ENCODE measurements at regions not wholly inside any gene's neighbourhood (a gene's known extent, or its start where the extent isn't known, plus 50 kb on each side); places are given as distances from the start of the nearest gene placed in this dataset.

GRCh38 chr16:54673313-54673712 lies 257.4 kb upstream of the IRX5 start:
- FAIRE-seq, result no peak

GRCh38 chr16:54672500-54672899 lies 258.2 kb upstream of the IRX5 start:
- FAIRE-seq, result no peak

- FAIRE-seq, result no peak
Observed at GRCh38 chr16:54657709-54658102, 273.0 kb upstream of the IRX5 start.

- no peak for FAIRE-seq
Observed at GRCh38 chr16:54657058-54657708, 273.5 kb upstream of the IRX5 start.

- no peak for FAIRE-seq
Observed at GRCh38 chr16:54655121-54655590, 275.5 kb upstream of the IRX5 start.

- FAIRE-seq, result no peak
Observed at GRCh38 chr16:54654429-54654828, 276.2 kb upstream of the IRX5 start.

- FAIRE-seq, result no peak
Observed at GRCh38 chr16:54652201-54652770, 278.4 kb upstream of the IRX5 start.

- FAIRE-seq, result no peak
Observed at GRCh38 chr16:54651440-54652195, 279.0 kb upstream of the IRX5 start.

GRCh38 chr16:54649876-54650275 lies 280.8 kb upstream of the IRX5 start:
- FAIRE-seq, result no peak

GRCh38 chr16:54648575-54648974 lies 282.1 kb upstream of the IRX5 start:
- no peak for FAIRE-seq

- no peak for FAIRE-seq
Observed at GRCh38 chr16:54647725-54648221, 282.9 kb upstream of the IRX5 start.

GRCh38 chr16:54647216-54647615 lies 283.4 kb upstream of the IRX5 start:
- no peak for FAIRE-seq

- no peak for FAIRE-seq
Observed at GRCh38 chr16:54645345-54645744, 285.3 kb upstream of the IRX5 start.

GRCh38 chr16:54636221-54636793 lies 294.4 kb upstream of the IRX5 start:
- FAIRE-seq, result no peak

- FAIRE-seq, result no peak
Observed at GRCh38 chr16:54633943-54634362, 296.7 kb upstream of the IRX5 start.

GRCh38 chr16:54632322-54633220 lies 298.1 kb upstream of the IRX5 start:
- FAIRE-seq, result no peak

GRCh38 chr16:54631782-54632181 lies 298.9 kb upstream of the IRX5 start:
- no peak for FAIRE-seq

- FAIRE-seq, result no peak
Observed at GRCh38 chr16:54630284-54630967, 300.2 kb upstream of the IRX5 start.

- FAIRE-seq, result no peak
Observed at GRCh38 chr16:54628796-54629625, 301.7 kb upstream of the IRX5 start.

GRCh38 chr16:54627616-54628015 lies 303.0 kb upstream of the IRX5 start:
- FAIRE-seq, result no peak

GRCh38 chr16:54623636-54624035 lies 307.0 kb upstream of the IRX5 start:
- FAIRE-seq, result no peak
